ENCODE measurements at regions not wholly inside any gene's neighbourhood (a gene's known extent, or its start where the extent isn't known, plus 50 kb on each side); places are given as distances from the start of the nearest gene placed in this dataset.

DNA sequence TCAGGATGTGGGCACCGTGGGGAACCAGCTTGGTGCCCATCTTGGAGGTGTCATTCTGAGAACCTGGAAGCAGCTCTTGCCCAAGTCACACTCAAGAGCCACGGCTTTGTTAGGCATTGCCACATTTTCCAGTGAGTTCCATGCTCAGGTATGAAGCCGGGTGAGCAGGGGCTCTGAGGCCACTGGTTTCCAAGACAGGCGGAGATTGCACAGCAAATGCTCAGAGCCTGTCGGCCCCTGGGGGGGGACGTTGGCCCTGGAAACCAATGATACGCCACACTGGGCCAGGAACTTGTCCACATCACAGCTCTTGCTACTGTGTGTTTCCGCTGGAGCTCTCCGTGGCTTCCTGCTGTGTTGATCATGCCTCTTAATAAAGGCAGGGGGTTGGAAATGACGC, 52.5 kb upstream of the SALL3 start:
- Histone ChIP-seq H3K36me3 (ENCODE audit: control insufficient read depth in 5 of 5, insufficient read depth in 5 of 5, low read length in 5 of 5) (no peaks in the 10 kb centered on the region), H3K27ac (ENCODE audit: low read depth, low read length) (no peak overlapping the region), H3K4me1 (ENCODE audit: control insufficient read depth in 5 of 5, insufficient read depth in 5 of 5, low read length in 5 of 5) (no peaks in the 10 kb centered on the region), H3K9me3 (ENCODE audit: control insufficient read depth in 5 of 5, low read length in 5 of 5) (peaks cover 0 to 3% (median 0%) of the 10 kb centered on the region in 5 donors), H3K27me3 (ENCODE audit: control insufficient read depth in 5 of 5, insufficient read depth in 4 of 5, low read length in 5 of 5) (peaks cover 0 to 5% (median 1%) of the 10 kb centered on the region in 5 donors), H3K9ac (ENCODE audit: low read length in 5 of 5) (no peak overlapping the region), H3K4me3 (ENCODE audit: low read depth in 1 of 5, low read length in 5 of 5) (no peak overlapping the region)

DNA sequence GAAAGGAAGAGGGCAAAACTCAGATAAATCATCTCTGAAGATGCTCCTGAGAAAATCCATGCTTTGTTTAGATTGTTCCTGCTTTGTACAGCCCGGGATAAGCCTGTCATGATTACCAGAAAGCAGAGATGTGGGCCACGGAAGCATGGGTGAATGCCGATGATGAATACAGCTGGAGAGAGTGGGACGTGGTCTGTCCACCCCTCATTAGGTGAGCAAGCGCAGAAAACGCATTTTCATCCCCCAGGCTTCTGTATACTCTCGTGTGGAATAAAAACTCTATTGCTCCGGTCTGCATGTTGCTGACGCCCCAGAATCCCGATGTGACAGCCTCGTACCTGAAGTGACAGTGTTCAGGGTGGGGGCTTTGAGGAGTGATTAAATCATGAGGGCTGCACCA, 52.0 kb upstream of the SALL3 start:
- Histone ChIP-seq H3K36me3 (ENCODE audit: control insufficient read depth in 5 of 5, insufficient read depth in 5 of 5, low read length in 5 of 5) (no peaks in the 10 kb centered on the region), H3K27me3 (ENCODE audit: control insufficient read depth in 5 of 5, insufficient read depth in 4 of 5, low read length in 5 of 5) (peaks cover 0 to 4% (median 3%) of the 10 kb centered on the region in 5 donors), H3K9me3 (ENCODE audit: control insufficient read depth in 5 of 5, low read length in 5 of 5) (peaks cover 0 to 3% (median 0%) of the 10 kb centered on the region in 5 donors), H3K27ac (ENCODE audit: low read depth, low read length) (no peak overlapping the region), H3K4me1 (ENCODE audit: control insufficient read depth in 5 of 5, insufficient read depth in 5 of 5, low read length in 5 of 5) (no peaks in the 10 kb centered on the region), H3K4me3 (ENCODE audit: low read depth in 1 of 5, low read length in 5 of 5) (no peak overlapping the region), H3K9ac (ENCODE audit: low read length in 5 of 5) (no peak overlapping the region)

GRCh38 chr18:78928076-78928475, 51.5 kb upstream of the SALL3 start:
- Histone ChIP-seq H3K27me3 (ENCODE audit: control insufficient read depth in 5 of 5, insufficient read depth in 4 of 5, low read length in 5 of 5) (peaks cover 0 to 4% (median under 1%) of the 10 kb centered on the region in 5 donors), H3K36me3 (ENCODE audit: control insufficient read depth in 5 of 5, insufficient read depth in 5 of 5, low read length in 5 of 5) (no peaks in the 10 kb centered on the region), H3K4me1 (ENCODE audit: control insufficient read depth in 5 of 5, insufficient read depth in 5 of 5, low read length in 5 of 5) (no peaks in the 10 kb centered on the region), H3K9me3 (ENCODE audit: control insufficient read depth in 5 of 5, low read length in 5 of 5) (peaks cover 0 to 3% (median 0%) of the 10 kb centered on the region in 5 donors), H3K9ac (ENCODE audit: low read length in 5 of 5) (no peak overlapping the region), H3K27ac (ENCODE audit: low read depth, low read length) (no peak overlapping the region), H3K4me3 (ENCODE audit: low read depth in 1 of 5, low read length in 5 of 5) (no peak overlapping the region)

DNA sequence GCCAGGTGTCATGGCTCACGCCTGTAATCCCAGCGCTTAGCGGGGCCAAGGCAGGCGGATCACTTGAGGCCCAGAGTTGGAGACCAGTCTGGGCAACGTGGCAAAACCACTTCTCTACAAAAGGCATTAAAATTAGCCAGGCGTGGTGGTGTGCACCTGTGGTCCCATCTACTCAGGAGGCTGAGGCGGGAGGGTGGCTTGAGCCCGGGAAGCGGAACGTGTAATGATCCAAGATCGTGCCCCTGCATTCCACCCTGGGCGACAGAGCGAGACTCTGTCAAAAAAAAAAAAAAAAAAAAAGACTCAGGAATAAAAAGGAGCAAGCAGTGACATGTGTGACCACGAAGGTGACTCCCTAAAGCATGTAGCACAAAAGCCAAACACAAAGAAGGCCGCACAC, 50.1 kb upstream of the SALL3 start:
- H3K27me3 ChIP-seq (ENCODE audit: control insufficient read depth in 5 of 5, insufficient read depth in 4 of 5, low read length in 5 of 5), result peaks cover 3 to 5% (median 3%) of the 10 kb centered on the region in 5 donors
- no peak overlapping the region for H3K9ac ChIP-seq (ENCODE audit: low read length in 5 of 5)
- H3K4me3 ChIP-seq (ENCODE audit: low read depth in 1 of 5, low read length in 5 of 5), result no peak overlapping the region
- no peak overlapping the region for H3K27ac ChIP-seq (ENCODE audit: low read depth, low read length)
- peaks cover 0 to 3% (median 0%) of the 10 kb centered on the region in 5 donors for H3K9me3 ChIP-seq (ENCODE audit: control insufficient read depth in 5 of 5, low read length in 5 of 5)
- H3K4me1 ChIP-seq (ENCODE audit: control insufficient read depth in 5 of 5, insufficient read depth in 5 of 5, low read length in 5 of 5), result no peaks in the 10 kb centered on the region
- H3K36me3 ChIP-seq (ENCODE audit: control insufficient read depth in 5 of 5, insufficient read depth in 5 of 5, low read length in 5 of 5), result no peaks in the 10 kb centered on the region
